Mesodermal cell (in vitro differentiated cells): ENCODE measurements at regions not wholly inside any gene's neighbourhood (a gene's known extent, or its start where the extent isn't known, plus 50 kb on each side); places are given as distances from the start of the nearest gene placed in this dataset.

Experiments
- H3K27ac ChIP-seq: 2 replicates; pipeline ENCODE4 v1.7.0; 2013; ENCODE audit warnings: mild to moderate bottlenecking, low read depth, low read length, moderate library complexity; ENCODE audit not compliant: severe bottlenecking
- H3K36me3 ChIP-seq: 2 replicates; pipeline ENCODE4 v1.7.1; 2013; ENCODE audit warnings: mild to moderate bottlenecking, low read length, moderate library complexity; ENCODE audit not compliant: control insufficient read depth, insufficient read depth
- H3K4me1 ChIP-seq: one replicate; pipeline ENCODE4 v1.7.1; 2013; ENCODE audit warnings: mild to moderate bottlenecking, low read length; ENCODE audit not compliant: insufficient read depth, control insufficient read depth, poor library complexity, severe bottlenecking
- H3K4me3 ChIP-seq: 2 replicates; pipeline ENCODE4 v1.7.0; 2013; ENCODE audit warnings: low read length, control low read depth, mild to moderate bottlenecking; ENCODE audit not compliant: insufficient read depth, poor library complexity, severe bottlenecking; ENCODE audit errors: extremely low read depth
- H3K9me3 ChIP-seq: 2 replicates; pipeline ENCODE4 v1.7.1; 2013; ENCODE audit warnings: mild to moderate bottlenecking, low read length, moderate library complexity; ENCODE audit not compliant: control insufficient read depth
- WGBS, 2 experiments: methylation state at CpG; one replicate each; pipeline ENCODE4 v1.1.5; 2013; ENCODE audit warnings: missing lambda C conversion rate in 2 of 2; ENCODE audit not compliant: insufficient coverage in 2 of 2; 5-methylcytosine and 5-hydroxymethylcytosine counted together

DNA sequence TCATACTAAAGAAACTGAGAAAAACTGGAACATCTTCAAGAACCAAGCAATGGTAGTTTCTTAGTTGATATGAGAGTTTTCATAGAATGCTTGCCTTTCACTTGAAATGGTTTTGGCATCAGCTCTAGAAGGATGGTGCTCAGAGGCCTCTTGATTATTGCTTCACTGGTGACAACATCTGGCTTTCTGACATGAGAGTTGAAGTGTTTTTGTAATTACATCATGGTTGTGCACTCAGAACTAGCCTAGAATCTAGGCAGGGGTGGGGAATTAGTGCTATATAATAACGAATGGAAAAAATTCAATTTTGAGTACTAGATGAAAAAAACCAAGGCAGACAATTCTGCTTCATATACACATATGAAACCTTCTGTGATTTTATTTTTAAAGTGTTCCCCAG is 172.8 kb upstream of the LMNTD1 start:
- no CpG with 5 or more reads among the region's 1 CpG for WGBS, 2 experiments
- Histone ChIP-seq H3K36me3 (no peaks in the 10 kb centered on the region), H3K4me3 (no peak overlapping the region), H3K27ac (no peak overlapping the region), H3K9me3 (no peaks in the 10 kb centered on the region), H3K4me1 (peaks cover 5% of the 10 kb centered on the region)

DNA sequence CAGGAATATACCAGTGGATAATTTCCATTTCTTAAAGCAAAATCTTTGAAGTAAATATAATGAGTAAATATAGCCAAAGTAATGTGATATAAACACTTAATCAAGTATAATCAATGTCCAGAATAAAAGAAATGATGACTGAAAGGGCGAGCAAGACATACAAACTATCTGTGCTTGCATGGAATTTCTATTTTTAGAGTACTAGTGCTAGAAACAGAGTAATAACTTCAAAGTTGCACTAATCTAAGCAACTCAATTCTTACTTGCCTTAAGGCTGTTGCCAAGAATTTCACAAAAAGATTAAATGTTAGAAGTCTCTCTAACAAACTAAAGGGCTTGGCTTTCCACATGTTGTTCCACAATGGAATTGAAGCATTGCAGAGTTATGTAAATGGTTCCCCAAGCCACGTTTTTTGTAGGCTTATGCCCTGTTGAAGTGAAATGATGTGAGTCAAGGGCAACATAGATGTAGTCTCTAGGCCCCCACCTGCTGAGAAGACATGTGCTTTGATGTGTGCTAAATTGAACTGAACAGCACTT is 175.0 kb upstream of the LMNTD1 start:
- Histone ChIP-seq H3K4me3 (no peak overlapping the region), H3K27ac (no peak overlapping the region), H3K9me3 (no peaks in the 10 kb centered on the region), H3K4me1 (peaks cover 8% of the 10 kb centered on the region), H3K36me3 (no peaks in the 10 kb centered on the region)
- no CpG with 5 or more reads among the region's 2 CpGs for WGBS, 2 experiments

- Histone ChIP-seq H3K36me3 (no peaks in the 10 kb centered on the region), H3K27ac (peak overlapping the region; percentile 76), H3K4me3 (no peak overlapping the region), H3K9me3 (no peaks in the 10 kb centered on the region), H3K4me1 (peaks cover 8% of the 10 kb centered on the region)
- WGBS, 2 experiments, result 59 to 61% methylated on average over 4 to 5 of the region's 5 CpGs
Measured at GRCh38 chr12:25730489-25731349, 177.6 kb upstream of the LMNTD1 start.

GRCh38 chr12:25733541-25733940 is 180.5 kb upstream of the LMNTD1 start:
- WGBS, 2 experiments, result no CpG with 5 or more reads among the region's 1 CpG

GRCh38 chr12:25734529-25735180 is 181.6 kb upstream of the LMNTD1 start:
- Histone ChIP-seq H3K4me1 (peaks cover 8% of the 10 kb centered on the region), H3K4me3 (no peak overlapping the region), H3K27ac (no peak overlapping the region), H3K36me3 (no peaks in the 10 kb centered on the region), H3K9me3 (no peaks in the 10 kb centered on the region)
- 100% methylated on average over 1 of the region's 1 CpG; no CpG with 5 or more reads in 1 of the 2 experiments for WGBS, 2 experiments

More at GRCh38 chr12:25733541-25733940, 180.5 kb upstream of the LMNTD1 start:
- H3K4me1 ChIP-seq, result peaks cover 8% of the 10 kb centered on the region
- H3K9me3 ChIP-seq, result no peaks in the 10 kb centered on the region
- H3K36me3 ChIP-seq, result no peaks in the 10 kb centered on the region
- no peak overlapping the region for H3K4me3 ChIP-seq
- no peak overlapping the region for H3K27ac ChIP-seq

GRCh38 chr12:25740617-25741016 is 187.5 kb upstream of the LMNTD1 start:
- no peak overlapping the region for H3K27ac ChIP-seq
- H3K9me3 ChIP-seq, result no peaks in the 10 kb centered on the region
- no peaks in the 10 kb centered on the region for H3K4me1 ChIP-seq
- WGBS, 2 experiments, result 82 to 100% methylated on average over 1 of the region's 1 CpG
- no peaks in the 10 kb centered on the region for H3K36me3 ChIP-seq
- no peak overlapping the region for H3K4me3 ChIP-seq

DNA sequence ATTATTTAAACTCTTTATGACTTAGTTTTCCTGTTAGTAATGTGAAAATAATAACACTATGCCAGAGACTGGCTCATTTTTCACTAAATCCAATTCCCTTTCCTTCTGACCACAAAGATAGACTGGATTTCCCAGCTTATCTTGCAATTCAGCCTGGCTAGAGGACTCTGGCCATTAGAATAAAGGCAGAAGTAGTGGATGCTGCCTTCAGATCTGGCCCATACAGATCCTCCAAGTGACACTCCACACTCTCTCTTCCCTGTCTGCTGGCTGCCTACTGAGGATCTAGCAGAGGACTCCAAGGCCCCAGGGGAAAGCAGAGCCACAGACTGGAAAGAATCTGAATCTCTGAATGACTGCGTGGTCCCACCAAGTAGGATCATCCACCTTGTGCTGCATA is 188.8 kb upstream of the LMNTD1 start:
- H3K36me3 ChIP-seq, result no peaks in the 10 kb centered on the region
- WGBS, 2 experiments, result 100% methylated on average over 1 of the region's 1 CpG; no CpG with 5 or more reads in 1 of the 2 experiments
- no peak overlapping the region for H3K4me3 ChIP-seq
- H3K9me3 ChIP-seq, result no peaks in the 10 kb centered on the region
- no peaks in the 10 kb centered on the region for H3K4me1 ChIP-seq
- no peak overlapping the region for H3K27ac ChIP-seq

DNA sequence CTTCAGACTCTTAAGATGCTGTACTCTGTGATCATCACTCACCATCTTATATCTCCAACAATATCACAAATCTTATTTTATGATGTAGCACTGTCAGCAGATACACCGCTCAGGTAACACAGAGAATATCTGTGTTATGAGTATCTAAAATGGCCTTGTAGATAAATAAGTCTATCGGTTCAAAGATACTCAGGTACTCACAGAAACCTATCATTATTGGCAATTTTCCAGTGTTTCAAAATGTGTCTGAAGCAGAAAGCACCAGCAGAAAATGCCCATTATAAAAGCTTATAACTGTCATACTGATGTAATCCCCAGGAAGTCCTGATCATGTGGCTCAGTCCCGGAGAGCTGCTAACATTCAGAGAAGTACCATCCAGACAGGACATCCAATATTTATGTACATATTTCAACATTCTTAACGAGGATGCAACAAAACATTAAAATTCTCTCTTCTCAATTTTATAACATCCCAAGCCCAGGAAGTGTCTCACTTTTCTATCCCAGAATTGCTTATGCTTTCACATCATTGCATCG is 190.7 kb upstream of the LMNTD1 start:
- H3K27ac ChIP-seq, result no peak overlapping the region
- 84 to 94% methylated on average over 3 of the region's 5 CpGs for WGBS, 2 experiments
- no peaks in the 10 kb centered on the region for H3K9me3 ChIP-seq
- no peaks in the 10 kb centered on the region for H3K36me3 ChIP-seq
- no peak overlapping the region for H3K4me3 ChIP-seq
- H3K4me1 ChIP-seq, result no peaks in the 10 kb centered on the region

- Histone ChIP-seq H3K36me3 (no peaks in the 10 kb centered on the region), H3K27ac (no peak overlapping the region), H3K4me1 (no peaks in the 10 kb centered on the region), H3K9me3 (no peaks in the 10 kb centered on the region), H3K4me3 (no peak overlapping the region)
- 93 to 100% methylated on average over 2 to 3 of the region's 4 CpGs for WGBS, 2 experiments
Measured at GRCh38 chr12:25744313-25744712, 191.2 kb upstream of the LMNTD1 start.

DNA sequence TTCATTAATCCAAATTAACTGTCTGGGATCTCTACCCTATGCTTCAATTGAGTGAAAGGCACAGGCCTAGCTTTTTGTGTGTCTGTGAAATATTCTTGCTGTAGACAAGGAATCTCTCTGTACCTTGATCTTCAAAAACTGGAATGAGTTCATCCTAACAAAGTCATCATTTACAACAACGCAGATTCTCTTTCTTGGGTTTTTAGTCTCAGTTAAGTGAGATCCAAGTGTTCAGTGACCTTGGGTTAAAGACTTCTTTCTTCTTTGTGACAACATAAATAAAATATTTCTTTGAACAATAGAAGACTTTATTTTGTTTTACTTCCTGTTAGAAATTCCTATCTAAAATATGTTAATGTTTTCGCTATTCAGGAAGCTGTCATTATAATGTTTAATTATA is 192.2 kb upstream of the LMNTD1 start:
- Histone ChIP-seq H3K36me3 (no peaks in the 10 kb centered on the region), H3K9me3 (no peaks in the 10 kb centered on the region), H3K27ac (no peak overlapping the region), H3K4me3 (no peak overlapping the region), H3K4me1 (no peaks in the 10 kb centered on the region)
- no CpG with 5 or more reads among the region's 2 CpGs for WGBS, 2 experiments
